ENCODE measurements at regions not wholly inside any gene's neighbourhood (a gene's known extent, or its start where the extent isn't known, plus 50 kb on each side); places are given as distances from the start of the nearest gene placed in this dataset.

GRCh38 chr9:14523545-14523944 lies 169.7 kb downstream of the ZDHHC21 start:
- ChIA-PET POLR2A (ENCODE audit: low non-redundant PET) (no interaction called here), CTCF (no interaction called here)
- BruUV-seq (replicated peaks) = no TSS peak
- no peaks in the 10 kb centered on the region for H3K4me1 ChIP-seq (ENCODE audit: insufficient read depth, low read length, poor library complexity, severe bottlenecking)
- H3K27ac ChIP-seq (ENCODE audit: low read depth, low read length, poor library complexity, severe bottlenecking) = no peak overlapping the region
- no peak overlapping the region for H3K4me3 ChIP-seq (ENCODE audit: low read depth, low read length, poor library complexity, severe bottlenecking)
- intact Hi-C loops (cut with micrococcal nuclease; ENCODE audit: unreplicated experiment) = no loop called here
- no peaks in the 10 kb centered on the region for H3K36me3 ChIP-seq (ENCODE audit: insufficient read depth, low read length, poor library complexity, severe bottlenecking)
- no peak for TF ChIP-seq CTCF (conservative IDR thresholded peaks at IDR 0.05; ENCODE audit: low read depth, low read length)
- TF ChIP-seq EZH2 (IDR thresholded peaks at IDR 0.05; ENCODE audit: borderline replicate concordance, low read depth, low read length, poor library complexity, severe bottlenecking) = no peak
- no peak for DNase-seq (ENCODE audit: low spot score)
- no peaks in the 10 kb centered on the region for H3K9me3 ChIP-seq (ENCODE audit: low read depth, low read length, poor library complexity, severe bottlenecking)
- H3K27me3 ChIP-seq (replicated peaks; ENCODE audit: insufficient read depth, low read depth, low read length, poor library complexity) = no peaks in the 10 kb centered on the region

- DNase-seq (ENCODE audit: low spot score) = no peak
- CTCF ChIA-PET = no interaction called here
- intact Hi-C loops (cut with micrococcal nuclease; ENCODE audit: unreplicated experiment) = no loop called here
- POLR2A ChIA-PET (ENCODE audit: low non-redundant PET) = no interaction called here
- H3K27me3 ChIP-seq (replicated peaks; ENCODE audit: insufficient read depth, low read depth, low read length, poor library complexity) = no peaks in the 10 kb centered on the region
- no peak overlapping the region for H3K27ac ChIP-seq (ENCODE audit: low read depth, low read length, poor library complexity, severe bottlenecking)
- no peak overlapping the region for H3K4me3 ChIP-seq (ENCODE audit: low read depth, low read length, poor library complexity, severe bottlenecking)
- no peaks in the 10 kb centered on the region for H3K9me3 ChIP-seq (ENCODE audit: low read depth, low read length, poor library complexity, severe bottlenecking)
- H3K4me1 ChIP-seq (ENCODE audit: insufficient read depth, low read length, poor library complexity, severe bottlenecking) = no peaks in the 10 kb centered on the region
- BruUV-seq (replicated peaks) = no TSS peak
- H3K36me3 ChIP-seq (ENCODE audit: insufficient read depth, low read length, poor library complexity, severe bottlenecking) = no peaks in the 10 kb centered on the region
- TF ChIP-seq EZH2 (IDR thresholded peaks at IDR 0.05; ENCODE audit: borderline replicate concordance, low read depth, low read length, poor library complexity, severe bottlenecking) (no peak), CTCF (conservative IDR thresholded peaks at IDR 0.05; ENCODE audit: low read depth, low read length) (no peak)
These were observed 170.4 kb downstream of the ZDHHC21 start for GRCh38 chr9:14522627-14523379.

DNA sequence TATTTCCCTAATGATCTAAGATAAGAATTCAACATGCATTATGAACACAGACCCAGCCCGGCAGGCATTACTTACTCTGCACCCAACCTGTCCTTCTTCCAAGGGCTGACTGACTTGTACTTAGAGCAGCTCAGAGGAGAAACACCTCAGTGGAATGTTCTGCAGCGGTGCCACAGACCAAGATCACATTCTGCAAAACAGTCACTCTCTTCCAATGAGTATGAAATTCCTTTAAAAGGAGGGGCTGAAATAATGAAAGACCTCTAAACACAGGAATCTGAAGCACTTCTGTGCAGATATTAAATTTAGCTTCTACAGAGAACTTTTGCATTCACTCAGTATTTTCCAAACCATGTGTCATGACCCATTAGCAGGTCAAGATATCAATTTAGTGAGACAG lies 172.9 kb downstream of the ZDHHC21 start:
- Histone ChIP-seq H3K4me3 (ENCODE audit: low read depth, low read length, poor library complexity, severe bottlenecking) (no peak overlapping the region), H3K36me3 (ENCODE audit: insufficient read depth, low read length, poor library complexity, severe bottlenecking) (no peaks in the 10 kb centered on the region), H3K27me3 (replicated peaks; ENCODE audit: insufficient read depth, low read depth, low read length, poor library complexity) (no peaks in the 10 kb centered on the region), H3K4me1 (ENCODE audit: insufficient read depth, low read length, poor library complexity, severe bottlenecking) (peaks cover 13% of the 10 kb centered on the region), H3K27ac (ENCODE audit: low read depth, low read length, poor library complexity, severe bottlenecking) (no peak overlapping the region), H3K9me3 (ENCODE audit: low read depth, low read length, poor library complexity, severe bottlenecking) (no peaks in the 10 kb centered on the region)
- DNase-seq (ENCODE audit: low spot score) = no peak
- no peak for TF ChIP-seq CTCF (conservative IDR thresholded peaks at IDR 0.05; ENCODE audit: low read depth, low read length)
- no peak for TF ChIP-seq EZH2 (IDR thresholded peaks at IDR 0.05; ENCODE audit: borderline replicate concordance, low read depth, low read length, poor library complexity, severe bottlenecking)
- intact Hi-C loops (cut with micrococcal nuclease; ENCODE audit: unreplicated experiment) = no loop called here
- BruUV-seq (replicated peaks) = no TSS peak
- POLR2A ChIA-PET (ENCODE audit: low non-redundant PET) = no interaction called here
- CTCF ChIA-PET = no interaction called here
